Keratinocyte (primary cell): ENCODE measurements at regions not wholly inside any gene's neighbourhood (a gene's known extent, or its start where the extent isn't known, plus 50 kb on each side); places are given as distances from the start of the nearest gene placed in this dataset.

ENCODE experiments used
- CTCF ChIP-seq, 3 experiments: IDR thresholded peaks in 1 of 3; conservative IDR thresholded peaks in 1 of 3; optimal IDR thresholded peaks in 1 of 3; 2 replicates in 2 of 3; 3 replicates in 1 of 3; pipeline versions ENCODE3 to v1.5.1; 2011; ENCODE audit warnings: low read length in 3 of 3, mild to moderate bottlenecking in 3 of 3, moderate library complexity in 2 of 3, control low read depth in 1 of 3, inconsistent platforms in 1 of 3; ENCODE audit not compliant: insufficient read depth in 2 of 3; ENCODE audit errors: extremely low read depth in 1 of 3
- EZH2 ChIP-seq: IDR thresholded peaks from one replicate; pipeline ENCODE4 v1.6.1; 2012; ENCODE audit warnings: inconsistent platforms, mild to moderate bottlenecking, low read length, moderate library complexity

- TF ChIP-seq CTCF (optimal IDR thresholded peaks at IDR 0.05 in 1 of 3, IDR thresholded peaks at IDR 0.05 in 1 of 3, conservative IDR thresholded peaks at IDR 0.05 in 1 of 3; ENCODE audit: extremely low read depth in 1 of 3, insufficient read depth in 2 of 3, low read length in 3 of 3) = no peak
- TF ChIP-seq EZH2 = no peak
These were observed 718.7 kb upstream of the SLC8A1 start for GRCh38 chr2:41170589-41170988.
